Hepatocyte (in vitro differentiated cells): ENCODE measurements at regions not wholly inside any gene's neighbourhood (a gene's known extent, or its start where the extent isn't known, plus 50 kb on each side); places are given as distances from the start of the nearest gene placed in this dataset.
A peak's percentile ranks its signal among the peaks of the same experiment; 100 is the strongest.

Experiments used
- DNase-seq: peaks from one replicate; pipeline ENCODE4 v3.0.0-alpha.2; 2016; ENCODE audit warnings: low spot score
- H2AFZ ChIP-seq: fragments of 200-600 bp; sonication (generic); 2 replicates; pipeline ENCODE4 v1.6.0; 2016; ENCODE audit warnings: antibody characterized with exemption, mild to moderate bottlenecking
- H3K27ac ChIP-seq: fragments of 200-600 bp; sonication (generic); 2 replicates; pipeline ENCODE4 v1.5.1; 2016; ENCODE audit warnings: mild to moderate bottlenecking
- H3K27me3 ChIP-seq: fragments of 200-600 bp; sonication (generic); 2 replicates; pipeline ENCODE4 v1.6.1; 2016
- H3K36me3 ChIP-seq: fragments of 200-600 bp; sonication (generic); replicated peaks from 2 replicates; pipeline ENCODE4 v1.5.1; 2016; ENCODE audit warnings: low read depth; ENCODE audit not compliant: insufficient read depth
- H3K4me1 ChIP-seq: fragments of 200-600 bp; sonication (generic); 2 replicates; pipeline ENCODE4 v1.5.1; 2016; ENCODE audit warnings: mild to moderate bottlenecking, moderate library complexity; ENCODE audit not compliant: insufficient read depth
- H3K4me2 ChIP-seq: fragments of 200-600 bp; sonication (generic); 2 replicates; pipeline ENCODE4 v1.6.0; 2016
- H3K4me3 ChIP-seq: fragments of 200-600 bp; sonication (generic); 2 replicates; pipeline ENCODE4 v1.5.1; 2016; ENCODE audit warnings: mild to moderate bottlenecking
- H3K79me2 ChIP-seq: fragments of 200-600 bp; sonication (generic); 2 replicates; pipeline ENCODE4 v1.6.0; 2017; ENCODE audit warnings: mild to moderate bottlenecking
- H3K9me2 ChIP-seq: fragments of 200-600 bp; sonication (generic); replicated peaks from 2 replicates; pipeline ENCODE4 v1.6.0; 2017; ENCODE audit warnings: mild to moderate bottlenecking; ENCODE audit not compliant: insufficient read depth
- H3K9me3 ChIP-seq: fragments of 200-600 bp; sonication (generic); 2 replicates; pipeline ENCODE4 v1.5.1; 2016; ENCODE audit warnings: low read depth, mild to moderate bottlenecking
- H4K20me1 ChIP-seq: fragments of 200-600 bp; sonication (generic); 2 replicates; pipeline ENCODE4 v1.6.0; 2016; ENCODE audit warnings: mild to moderate bottlenecking; ENCODE audit not compliant: insufficient read depth, poor library complexity, severe bottlenecking
- CTCF ChIP-seq: fragments of 200-600 bp; sonication (generic); IDR thresholded peaks from 2 replicates; pipeline ENCODE4 v1.5.1; 2016; ENCODE audit warnings: antibody characterized with exemption, mild to moderate bottlenecking; ENCODE audit not compliant: poor library complexity
- EZH2 ChIP-seq: fragments of 200-600 bp; sonication (generic); IDR thresholded peaks from 2 replicates; pipeline ENCODE4 v1.6.1; 2016; ENCODE audit warnings: antibody characterized with exemption, mild to moderate bottlenecking, borderline replicate concordance
- EZH2phosphoT487 ChIP-seq: fragments of 200-600 bp; sonication (generic); IDR thresholded peaks from one replicate; pipeline ENCODE4 v1.6.1; 2018; ENCODE audit warnings: antibody characterized with exemption, mild to moderate bottlenecking, low read depth, moderate library complexity; ENCODE audit not compliant: unreplicated experiment, severe bottlenecking
- WGBS: methylation state at CpG from one replicate; pipeline ENCODE4 v1.1.6; 2016; ENCODE audit warnings: low lambda C conversion rate; ENCODE audit errors: missing lambda C conversion rate; 5-methylcytosine and 5-hydroxymethylcytosine counted together

- H3K9me3 ChIP-seq = peaks cover 5% of the 10 kb centered on the region
- H2AFZ ChIP-seq = no peak overlapping the region
- H3K4me1 ChIP-seq = no peaks in the 10 kb centered on the region
- H3K4me3 ChIP-seq = no peak overlapping the region
- H3K4me2 ChIP-seq = no peak overlapping the region
- H3K27ac ChIP-seq = no peak overlapping the region
- no peaks in the 10 kb centered on the region for H4K20me1 ChIP-seq
- DNase-seq = no peak
- no peaks in the 10 kb centered on the region for H3K79me2 ChIP-seq
- H3K36me3 ChIP-seq = no peaks in the 10 kb centered on the region
- TF ChIP-seq EZH2phosphoT487 = no peak
- no peaks in the 10 kb centered on the region for H3K27me3 ChIP-seq
- 68% methylated on average over 5 of the region's 5 CpGs for WGBS
- H3K9me2 ChIP-seq = no peaks in the 10 kb centered on the region
These were observed 146.3 kb downstream of the SNX18 start for GRCh38 chr5:54663866-54664265.

- H3K4me2 ChIP-seq = no peak overlapping the region
- H3K9me3 ChIP-seq = no peaks in the 10 kb centered on the region
- no peak for TF ChIP-seq CTCF
- no peak for TF ChIP-seq EZH2
- TF ChIP-seq EZH2phosphoT487 = no peak
- H3K9me2 ChIP-seq = no peaks in the 10 kb centered on the region
- no peaks in the 10 kb centered on the region for H3K79me2 ChIP-seq
- no peaks in the 10 kb centered on the region for H4K20me1 ChIP-seq
- no peaks in the 10 kb centered on the region for H3K4me1 ChIP-seq
- H3K27ac ChIP-seq = no peak overlapping the region
- 95% methylated on average over 6 of the region's 6 CpGs for WGBS
- no peak for DNase-seq
- no peak overlapping the region for H2AFZ ChIP-seq
- no peaks in the 10 kb centered on the region for H3K36me3 ChIP-seq
- H3K4me3 ChIP-seq = no peak overlapping the region
- H3K27me3 ChIP-seq = no peaks in the 10 kb centered on the region
These were observed 143.6 kb downstream of the SNX18 start for GRCh38 chr5:54661111-54661510.

- Histone ChIP-seq H3K27me3 (no peaks in the 10 kb centered on the region), H3K4me2 (no peak overlapping the region), H4K20me1 (no peaks in the 10 kb centered on the region), H3K9me3 (no peaks in the 10 kb centered on the region), H3K9me2 (no peaks in the 10 kb centered on the region), H2AFZ (no peak overlapping the region), H3K4me1 (no peaks in the 10 kb centered on the region), H3K27ac (no peak overlapping the region), H3K79me2 (no peaks in the 10 kb centered on the region), H3K4me3 (no peak overlapping the region), H3K36me3 (no peaks in the 10 kb centered on the region)
- 82% methylated on average over 5 of the region's 5 CpGs for WGBS
- TF ChIP-seq EZH2phosphoT487 (no peak), EZH2 (no peak), CTCF (no peak)
- DNase-seq = no peak
These were observed 142.2 kb downstream of the SNX18 start for GRCh38 chr5:54659700-54660131.

- H3K9me3 ChIP-seq = no peaks in the 10 kb centered on the region
- no peak overlapping the region for H3K27ac ChIP-seq
- no peaks in the 10 kb centered on the region for H3K79me2 ChIP-seq
- no peaks in the 10 kb centered on the region for H3K4me1 ChIP-seq
- H4K20me1 ChIP-seq = no peaks in the 10 kb centered on the region
- WGBS = 70% methylated on average over 3 of the region's 3 CpGs
- H3K27me3 ChIP-seq = no peaks in the 10 kb centered on the region
- no peak overlapping the region for H3K4me2 ChIP-seq
- H3K4me3 ChIP-seq = no peak overlapping the region
- peak; percentile 56 for DNase-seq
- H2AFZ ChIP-seq = no peak overlapping the region
- H3K9me2 ChIP-seq = no peaks in the 10 kb centered on the region
- no peaks in the 10 kb centered on the region for H3K36me3 ChIP-seq
- TF ChIP-seq EZH2phosphoT487 (no peak), CTCF (no peak), EZH2 (no peak)
These were observed 140.5 kb downstream of the SNX18 start for GRCh38 chr5:54658010-54658409.
